Fibroblast of the aortic adventitia (primary cell): ENCODE measurements at regions not wholly inside any gene's neighbourhood (a gene's known extent, or its start where the extent isn't known, plus 50 kb on each side); places are given as distances from the start of the nearest gene placed in this dataset.
A peak's percentile ranks its signal among the peaks of the same experiment; 100 is the strongest.

Source experiments
- DNase-seq: peaks from one replicate; pipeline ENCODE4 v3.0.0-alpha.2; 2010; ENCODE audit warnings: low read depth
- H3K4me3 ChIP-seq: 2 replicates; pipeline ENCODE4 v1.5.1; 2011; ENCODE audit warnings: low read depth, mild to moderate bottlenecking, control low read depth, low read length, moderate library complexity
- TF ChIP-seq, protein P1 (sequence below): IDR thresholded peaks from 2 replicates; pipeline ENCODE4 v1.5.1; 2011; ENCODE audit warnings: mild to moderate bottlenecking, low read length, control low read depth, inconsistent platforms; ENCODE audit not compliant: insufficient read depth

- TF ChIP-seq, protein P1, sequence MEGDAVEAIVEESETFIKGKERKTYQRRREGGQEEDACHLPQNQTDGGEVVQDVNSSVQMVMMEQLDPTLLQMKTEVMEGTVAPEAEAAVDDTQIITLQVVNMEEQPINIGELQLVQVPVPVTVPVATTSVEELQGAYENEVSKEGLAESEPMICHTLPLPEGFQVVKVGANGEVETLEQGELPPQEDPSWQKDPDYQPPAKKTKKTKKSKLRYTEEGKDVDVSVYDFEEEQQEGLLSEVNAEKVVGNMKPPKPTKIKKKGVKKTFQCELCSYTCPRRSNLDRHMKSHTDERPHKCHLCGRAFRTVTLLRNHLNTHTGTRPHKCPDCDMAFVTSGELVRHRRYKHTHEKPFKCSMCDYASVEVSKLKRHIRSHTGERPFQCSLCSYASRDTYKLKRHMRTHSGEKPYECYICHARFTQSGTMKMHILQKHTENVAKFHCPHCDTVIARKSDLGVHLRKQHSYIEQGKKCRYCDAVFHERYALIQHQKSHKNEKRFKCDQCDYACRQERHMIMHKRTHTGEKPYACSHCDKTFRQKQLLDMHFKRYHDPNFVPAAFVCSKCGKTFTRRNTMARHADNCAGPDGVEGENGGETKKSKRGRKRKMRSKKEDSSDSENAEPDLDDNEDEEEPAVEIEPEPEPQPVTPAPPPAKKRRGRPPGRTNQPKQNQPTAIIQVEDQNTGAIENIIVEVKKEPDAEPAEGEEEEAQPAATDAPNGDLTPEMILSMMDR, result no peak
- DNase-seq, result no peak
- H3K4me3 ChIP-seq, result no peak overlapping the region
These were observed 144.0 kb upstream of the TLE3 start for GRCh38 chr15:70241561-70242320.

DNA sequence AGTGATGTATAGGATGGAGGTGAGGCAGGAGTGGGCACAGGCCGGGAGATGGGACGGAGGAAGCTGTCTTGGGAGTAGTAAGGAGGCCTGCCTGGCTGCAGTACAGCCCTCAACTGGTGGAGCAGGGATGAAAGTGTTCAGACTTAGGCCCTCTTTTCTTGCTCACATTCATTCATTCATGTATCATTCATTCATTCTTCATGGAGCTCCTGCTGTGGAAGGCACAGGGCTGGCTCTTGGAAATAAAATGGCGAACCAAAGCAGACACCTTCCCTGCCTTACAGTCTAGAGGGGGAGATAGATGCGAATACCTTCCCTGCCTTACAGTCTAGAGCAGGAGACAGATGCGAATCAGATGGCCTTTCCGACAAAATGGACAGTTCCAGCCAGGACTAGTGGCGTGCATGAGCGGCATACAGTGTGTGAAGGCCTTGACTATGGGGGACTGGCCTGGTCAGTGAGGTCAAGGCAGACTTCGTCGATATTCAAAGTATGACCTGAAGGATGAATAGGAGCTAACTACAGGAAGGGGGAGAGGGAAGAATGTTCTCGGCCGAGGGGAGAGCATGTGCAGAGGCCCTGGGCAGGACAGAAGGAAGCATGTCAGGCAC lies 143.2 kb upstream of the TLE3 start:
- TF ChIP-seq, protein P1, result no peak
- no peak overlapping the region for H3K4me3 ChIP-seq
- no peak for DNase-seq

GRCh38 chr15:70240082-70240481 lies 142.4 kb upstream of the TLE3 start:
- H3K4me3 ChIP-seq, result no peak overlapping the region
- no peak for DNase-seq
- TF ChIP-seq, protein P1, result no peak

GRCh38 chr15:70238917-70239316 lies 141.2 kb upstream of the TLE3 start:
- H3K4me3 ChIP-seq, result no peak overlapping the region
- TF ChIP-seq, protein P1, result no peak
- DNase-seq, result no peak

DNA sequence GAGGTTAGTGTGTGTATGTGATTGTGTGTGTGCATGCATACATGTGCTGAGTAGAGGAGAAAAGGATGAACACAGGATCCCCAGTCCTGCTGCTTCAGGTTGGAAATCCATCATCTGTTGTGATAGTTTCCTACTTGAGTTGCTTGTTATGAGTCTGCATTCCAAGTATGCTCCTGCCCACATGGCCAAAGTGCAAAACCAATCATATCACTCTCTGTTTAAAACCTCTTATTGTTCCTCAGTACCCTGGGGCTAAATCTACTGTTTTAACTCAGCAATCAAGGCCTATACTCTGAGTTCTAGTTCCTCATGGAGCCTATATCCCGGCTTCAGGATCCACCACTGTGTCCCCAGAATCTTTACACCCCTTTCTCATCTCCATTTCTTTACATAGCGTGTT lies 139.9 kb upstream of the TLE3 start:
- no peak overlapping the region for H3K4me3 ChIP-seq
- DNase-seq, result no peak
- TF ChIP-seq, protein P1, result no peak

- TF ChIP-seq, protein P1, result no peak
- DNase-seq, result peak; percentile 16
- H3K4me3 ChIP-seq, result no peak overlapping the region
These were observed 138.8 kb upstream of the TLE3 start for GRCh38 chr15:70236341-70237086.
